Loucy (cell line): ENCODE measurements at regions not wholly inside any gene's neighbourhood (a gene's known extent, or its start where the extent isn't known, plus 50 kb on each side); places are given as distances from the start of the nearest gene placed in this dataset.

Experiments
- CTCF ChIP-seq: fragments of 200-600 bp; sonication (generic); conservative IDR thresholded peaks from 2 replicates; pipeline ENCODE4 v1.5.1; 2014; ENCODE audit warnings: mild to moderate bottlenecking, antibody characterized with exemption, low read length
- EZH2phosphoT487 ChIP-seq: fragments of 200-600 bp; IDR thresholded peaks from 2 replicates; pipeline ENCODE4 v1.6.1; 2018; ENCODE audit warnings: antibody characterized with exemption, mild to moderate bottlenecking, moderate library complexity, borderline replicate concordance

- no peak for TF ChIP-seq CTCF
- TF ChIP-seq EZH2phosphoT487: no peak
These were observed 739.4 kb downstream of the IRX1 start for GRCh38 chr5:4335078-4335477.
